ENCODE measurements at regions not wholly inside any gene's neighbourhood (a gene's known extent, or its start where the extent isn't known, plus 50 kb on each side); places are given as distances from the start of the nearest gene placed in this dataset.

GRCh38 chrX:68950937-68951336 lies 122.1 kb downstream of the EFNB1 start:
- peaks cover 7% of the 10 kb centered on the region for H3K27me3 Mint-ChIP-seq (ENCODE audit: unreplicated experiment)
- peaks cover 6% of the 10 kb centered on the region for H3K4me1 Mint-ChIP-seq (ENCODE audit: unreplicated experiment)
- TF ChIP-seq CTCF (IDR thresholded peaks at IDR 0.05), result no peak
- H3K27ac Mint-ChIP-seq (ENCODE audit: unreplicated experiment), result no peak overlapping the region
- peaks cover 12% of the 10 kb centered on the region for H3K9me3 Mint-ChIP-seq (ENCODE audit: unreplicated experiment)
- H3K36me3 Mint-ChIP-seq (ENCODE audit: unreplicated experiment), result no peaks in the 10 kb centered on the region
- no peak overlapping the region for H3K4me3 Mint-ChIP-seq (ENCODE audit: unreplicated experiment)
- no peak for DNase-seq (ENCODE audit: extremely low spot score, unreplicated experiment)

GRCh38 chrX:68947882-68948605 lies 119.2 kb downstream of the EFNB1 start:
- H3K4me3 Mint-ChIP-seq (ENCODE audit: unreplicated experiment), result no peak overlapping the region
- no peak for DNase-seq (ENCODE audit: extremely low spot score, unreplicated experiment)
- no peak for TF ChIP-seq CTCF (IDR thresholded peaks at IDR 0.05)

GRCh38 chrX:68945603-68946228 lies 116.9 kb downstream of the EFNB1 start:
- H3K9me3 Mint-ChIP-seq (ENCODE audit: unreplicated experiment), result no peaks in the 10 kb centered on the region
- H3K27me3 Mint-ChIP-seq (ENCODE audit: unreplicated experiment), result no peaks in the 10 kb centered on the region
- H3K4me1 Mint-ChIP-seq (ENCODE audit: unreplicated experiment), result peaks cover 18% of the 10 kb centered on the region
- H3K27ac Mint-ChIP-seq (ENCODE audit: unreplicated experiment), result no peak overlapping the region
- H3K36me3 Mint-ChIP-seq (ENCODE audit: unreplicated experiment), result no peaks in the 10 kb centered on the region
- TF ChIP-seq CTCF (IDR thresholded peaks at IDR 0.05), result peak; percentile 45
- H3K4me3 Mint-ChIP-seq (ENCODE audit: unreplicated experiment), result no peak overlapping the region
- DNase-seq (ENCODE audit: extremely low spot score, unreplicated experiment), result peak; percentile 84

More at GRCh38 chrX:68947882-68948605, 119.2 kb downstream of the EFNB1 start:
- Mint-ChIP-seq H3K36me3 (ENCODE audit: unreplicated experiment) (no peaks in the 10 kb centered on the region), H3K9me3 (ENCODE audit: unreplicated experiment) (no peaks in the 10 kb centered on the region), H3K27ac (ENCODE audit: unreplicated experiment) (no peak overlapping the region), H3K4me1 (ENCODE audit: unreplicated experiment) (peaks cover 18% of the 10 kb centered on the region), H3K27me3 (ENCODE audit: unreplicated experiment) (no peaks in the 10 kb centered on the region)

GRCh38 chrX:68945081-68945602 lies 116.3 kb downstream of the EFNB1 start:
- DNase-seq (ENCODE audit: extremely low spot score, unreplicated experiment), result no peak
- Mint-ChIP-seq H3K27ac (ENCODE audit: unreplicated experiment) (no peak overlapping the region), H3K36me3 (ENCODE audit: unreplicated experiment) (no peaks in the 10 kb centered on the region), H3K4me3 (ENCODE audit: unreplicated experiment) (no peak overlapping the region), H3K27me3 (ENCODE audit: unreplicated experiment) (no peaks in the 10 kb centered on the region), H3K4me1 (ENCODE audit: unreplicated experiment) (peaks cover 19% of the 10 kb centered on the region), H3K9me3 (ENCODE audit: unreplicated experiment) (no peaks in the 10 kb centered on the region)
- TF ChIP-seq CTCF (IDR thresholded peaks at IDR 0.05), result no peak

GRCh38 chrX:68944211-68944610 lies 115.4 kb downstream of the EFNB1 start:
- Mint-ChIP-seq H3K4me1 (ENCODE audit: unreplicated experiment) (peaks cover 20% of the 10 kb centered on the region), H3K36me3 (ENCODE audit: unreplicated experiment) (no peaks in the 10 kb centered on the region), H3K4me3 (ENCODE audit: unreplicated experiment) (no peak overlapping the region), H3K27ac (ENCODE audit: unreplicated experiment) (no peak overlapping the region), H3K9me3 (ENCODE audit: unreplicated experiment) (no peaks in the 10 kb centered on the region), H3K27me3 (ENCODE audit: unreplicated experiment) (no peaks in the 10 kb centered on the region)
- peak; percentile 72 for DNase-seq (ENCODE audit: extremely low spot score, unreplicated experiment)
- no peak for TF ChIP-seq CTCF (IDR thresholded peaks at IDR 0.05)
